HG03159 (cell line): ENCODE measurements at regions not wholly inside any gene's neighbourhood (a gene's known extent, or its start where the extent isn't known, plus 50 kb on each side); places are given as distances from the start of the nearest gene placed in this dataset.

ENCODE experiments used
- ATAC-seq: cut with Tn5 transposase; IDR thresholded peaks from one replicate; pipeline ENCODE4 v1.9.1; 2021; ENCODE audit warnings: mild to moderate bottlenecking, moderate library complexity; ENCODE audit not compliant: unreplicated experiment

- no peak for ATAC-seq
Observed at GRCh38 chr20:60906555-60906954, 345.5 kb upstream of the CDH4 start.

GRCh38 chr20:60913298-60913697 lies 338.8 kb upstream of the CDH4 start:
- no peak for ATAC-seq

DNA sequence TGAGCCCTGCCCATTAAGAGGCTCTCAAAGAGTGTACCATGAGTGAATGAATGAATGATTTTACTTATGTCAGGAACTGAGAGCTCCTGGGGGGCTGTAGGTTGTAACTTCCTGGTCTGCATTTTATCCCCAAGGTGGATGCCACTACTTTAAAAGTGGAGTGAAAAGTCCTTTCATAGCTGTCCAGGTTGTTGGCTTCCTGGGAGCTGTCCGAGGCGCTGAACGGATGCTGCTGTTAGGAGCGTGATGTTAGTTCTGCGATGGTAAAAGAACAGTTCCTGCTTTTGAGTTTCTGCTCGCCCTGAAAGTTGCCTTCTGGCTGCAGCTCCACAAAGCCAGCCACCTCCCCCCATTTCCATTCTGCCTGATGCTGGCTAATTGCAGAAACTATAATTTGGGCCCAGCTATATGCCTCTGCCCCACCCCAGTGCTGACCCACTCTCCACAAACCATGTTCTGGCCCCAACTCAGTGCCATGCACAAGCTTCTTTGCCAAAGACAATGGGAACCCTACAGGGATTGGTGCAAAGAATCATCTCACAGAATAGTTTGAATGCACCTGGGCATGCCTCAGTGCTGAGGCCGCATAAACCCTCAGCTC lies 330.9 kb upstream of the CDH4 start:
- ATAC-seq, result no peak

GRCh38 chr20:60926831-60927230 lies 325.2 kb upstream of the CDH4 start:
- ATAC-seq, result no peak

- ATAC-seq, result no peak
Observed at GRCh38 chr20:60928341-60928740, 323.7 kb upstream of the CDH4 start.

GRCh38 chr20:60930023-60930790 lies 321.9 kb upstream of the CDH4 start:
- no peak for ATAC-seq

DNA sequence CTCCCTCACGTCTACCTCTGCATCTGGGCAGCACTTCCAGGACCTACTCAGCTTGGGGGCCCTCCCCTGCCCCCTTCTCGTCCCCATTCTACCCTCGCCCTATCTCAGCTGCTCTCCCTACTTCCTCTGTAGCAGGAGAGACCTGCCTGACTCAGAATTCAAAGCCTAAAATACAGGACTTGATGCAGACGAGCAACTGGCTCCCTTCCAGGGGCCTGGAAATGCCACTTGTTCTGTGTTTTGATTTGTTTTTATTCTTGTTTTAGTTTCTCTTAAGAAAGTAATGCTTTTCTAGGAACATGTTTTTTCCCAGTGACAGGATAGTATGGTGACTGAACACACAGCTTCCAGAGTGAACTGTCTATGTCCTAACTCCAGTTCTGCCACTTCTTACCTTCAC lies 320.4 kb upstream of the CDH4 start:
- ATAC-seq, result no peak

DNA sequence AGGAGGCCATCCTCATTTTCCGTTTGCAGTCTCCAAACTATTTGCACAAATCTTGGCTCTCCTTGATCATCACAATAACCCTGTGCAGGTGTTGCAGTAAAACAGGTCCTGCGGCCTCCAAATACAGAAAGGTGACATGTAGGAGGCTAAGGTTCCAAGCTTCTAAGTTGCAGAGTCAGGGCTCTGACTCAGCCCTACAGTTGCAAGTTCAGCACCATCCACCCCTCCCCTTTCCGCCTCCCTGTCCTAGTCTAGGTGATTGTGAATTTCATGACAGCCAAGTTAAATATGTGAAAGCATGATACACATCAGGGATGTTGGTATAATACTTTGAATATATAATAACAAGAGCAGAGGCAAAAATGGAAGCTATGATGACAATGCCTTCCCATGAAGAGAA lies 317.3 kb upstream of the CDH4 start:
- ATAC-seq, result no peak

GRCh38 chr20:60935971-60936370 lies 316.1 kb upstream of the CDH4 start:
- no peak for ATAC-seq

- ATAC-seq, result no peak
Observed at GRCh38 chr20:60937585-60937984, 314.5 kb upstream of the CDH4 start.

- no peak for ATAC-seq
Observed at GRCh38 chr20:60941379-60941778, 310.7 kb upstream of the CDH4 start.

DNA sequence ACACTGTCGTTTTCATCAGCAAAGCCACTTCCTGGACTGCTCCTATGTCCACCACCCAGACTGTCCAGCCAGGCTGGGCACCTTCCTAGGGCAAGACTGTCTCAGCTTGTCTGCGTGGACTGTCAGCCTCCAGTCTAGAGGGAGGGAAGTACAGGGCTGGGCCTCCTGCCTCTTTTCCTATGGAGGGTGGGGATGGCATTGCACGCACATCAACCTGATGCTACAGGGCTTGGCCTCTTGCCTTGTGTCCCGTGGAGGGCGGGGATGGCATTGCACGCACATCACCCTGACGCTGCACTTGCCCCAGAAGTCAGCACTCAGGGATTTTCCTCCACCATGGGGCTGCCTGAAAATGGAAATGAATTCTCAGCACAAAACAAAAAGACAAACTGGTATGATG lies 304.2 kb upstream of the CDH4 start:
- no peak for ATAC-seq

DNA sequence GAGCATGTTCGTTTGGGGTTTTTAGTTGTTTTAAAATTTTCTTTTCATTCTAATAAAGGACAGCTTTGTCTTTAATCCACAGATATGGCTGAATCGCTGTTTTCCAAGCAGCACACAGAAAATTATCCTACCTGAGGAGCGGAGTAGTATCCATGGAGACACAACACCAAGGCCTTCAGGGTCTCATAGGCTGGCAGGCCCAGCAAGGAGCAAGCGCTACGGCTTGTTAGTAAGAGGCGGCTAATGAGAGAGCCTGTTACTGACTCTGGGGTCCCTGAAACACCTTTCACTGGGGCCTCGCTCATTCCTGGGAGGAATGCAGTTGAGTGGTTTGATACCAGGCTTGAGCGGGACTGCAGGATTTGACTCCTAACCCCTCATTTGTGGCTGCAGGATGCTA lies 303.8 kb upstream of the CDH4 start:
- no peak for ATAC-seq

- no peak for ATAC-seq
Observed at GRCh38 chr20:60950561-60950960, 301.5 kb upstream of the CDH4 start.

DNA sequence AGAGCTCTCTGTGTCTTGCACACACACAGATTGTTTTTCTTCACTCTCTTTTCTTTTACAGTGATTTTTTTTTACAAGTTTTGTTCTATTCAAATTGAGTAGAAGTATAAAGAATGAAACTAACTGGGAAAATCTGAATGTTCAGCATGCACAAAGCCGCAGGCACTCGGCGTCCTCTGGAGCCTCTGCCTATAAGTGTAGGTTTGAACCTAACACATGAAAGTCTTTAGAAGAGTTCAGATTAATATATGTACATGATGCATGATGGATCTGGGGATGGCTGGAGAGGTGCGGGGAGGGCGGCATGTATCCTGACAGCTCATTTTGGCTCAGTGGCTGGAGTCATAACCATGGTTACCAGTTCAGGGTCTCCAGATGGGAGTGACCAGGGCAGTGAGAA lies 301.1 kb upstream of the CDH4 start:
- no peak for ATAC-seq

DNA sequence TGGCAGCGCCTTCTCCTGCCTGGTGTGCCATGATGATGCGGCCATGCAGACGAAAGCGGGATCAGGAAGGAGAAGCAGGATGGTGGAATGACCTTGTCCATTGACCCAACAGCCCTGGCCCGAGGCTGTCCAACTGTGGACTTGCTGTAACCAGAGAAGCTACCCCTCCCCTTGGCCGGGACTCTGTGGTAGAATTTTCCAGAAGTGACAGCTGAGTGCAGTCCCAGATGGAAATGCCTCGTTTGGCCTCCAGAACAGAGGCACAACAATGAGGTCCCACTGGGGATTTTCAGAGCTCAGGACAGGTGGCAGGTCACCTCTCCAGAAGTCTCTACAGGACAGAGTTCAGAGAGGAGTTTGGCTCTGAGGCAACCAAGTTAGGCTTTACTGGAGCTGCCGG lies 299.2 kb upstream of the CDH4 start:
- ATAC-seq, result no peak

DNA sequence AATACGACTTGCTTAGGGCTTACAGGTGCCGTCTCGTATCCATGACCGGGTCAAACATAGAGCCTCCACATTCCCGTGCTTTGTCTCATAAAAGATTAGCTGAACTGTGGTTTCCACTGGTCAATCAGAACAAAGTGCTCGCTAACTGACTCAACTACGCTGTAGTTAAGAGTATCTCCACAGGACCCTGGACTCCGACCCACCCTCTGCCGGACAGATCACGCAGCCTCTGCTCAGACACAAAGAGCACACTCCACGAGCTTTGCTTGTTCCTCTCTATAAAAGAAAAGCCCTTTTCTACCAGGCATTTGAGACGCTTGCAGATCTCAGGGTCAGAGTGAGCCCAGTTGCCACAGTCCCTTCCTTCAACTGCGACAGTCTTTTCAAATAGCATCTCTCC lies 298.7 kb upstream of the CDH4 start:
- no peak for ATAC-seq

GRCh38 chr20:60955706-60956105 lies 296.4 kb upstream of the CDH4 start:
- no peak for ATAC-seq

DNA sequence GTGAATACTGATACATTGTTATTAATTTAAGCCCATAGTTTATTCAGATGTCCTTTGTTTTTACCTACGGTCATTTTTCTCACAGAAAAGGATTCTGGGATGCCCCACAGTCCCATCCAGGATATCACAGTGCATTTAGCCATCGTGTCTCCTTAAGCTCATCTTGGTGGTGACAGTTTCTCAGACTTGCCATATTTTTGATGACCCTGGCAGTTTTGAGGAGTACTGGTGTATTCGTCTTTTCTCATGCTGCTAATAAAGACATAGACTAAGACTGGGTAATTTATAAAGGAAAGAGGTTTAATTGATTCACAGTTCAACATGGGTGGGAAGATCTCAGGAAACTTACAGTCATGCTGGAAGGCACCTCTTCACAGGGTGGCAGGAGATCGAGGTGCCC lies 295.9 kb upstream of the CDH4 start:
- no peak for ATAC-seq

DNA sequence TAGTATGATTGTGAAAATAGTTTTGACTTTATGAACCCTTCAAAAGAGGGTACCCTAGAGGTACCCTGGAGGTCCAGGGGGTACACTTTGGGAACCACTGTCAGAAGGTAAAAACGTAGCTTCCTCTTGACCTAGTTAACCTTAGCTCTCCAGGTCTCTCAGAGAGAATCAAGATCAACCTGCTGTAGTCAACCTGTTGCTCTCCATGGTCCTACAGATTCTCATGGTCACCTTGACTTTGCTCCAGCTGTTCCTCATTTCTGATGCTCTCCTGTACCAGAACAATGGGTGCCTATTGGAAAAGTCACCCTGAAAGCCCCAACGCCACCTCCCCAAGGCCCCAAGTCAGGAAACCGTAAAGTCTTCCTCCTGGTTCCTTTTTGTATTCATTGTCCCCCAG lies 294.4 kb upstream of the CDH4 start:
- no peak for ATAC-seq

- ATAC-seq, result no peak
Observed at GRCh38 chr20:60959971-60960370, 292.1 kb upstream of the CDH4 start.

GRCh38 chr20:60960500-60960899 lies 291.6 kb upstream of the CDH4 start:
- ATAC-seq, result no peak

GRCh38 chr20:60961551-60961950 lies 290.5 kb upstream of the CDH4 start:
- no peak for ATAC-seq
